ENCODE measurements at regions not wholly inside any gene's neighbourhood (a gene's known extent, or its start where the extent isn't known, plus 50 kb on each side); places are given as distances from the start of the nearest gene placed in this dataset.

GRCh38 chr18:24988253-24988840 lies 363.6 kb downstream of the ZNF521 start:
- TF ChIP-seq SPI1 (IDR thresholded peaks at IDR 0.05; ENCODE audit: low read depth, low read length) (no peak), POLR2AphosphoS5 (IDR thresholded peaks at IDR 0.05; ENCODE audit: low read depth, low read length) (no peak)
